D721Med (cell line): ENCODE measurements at regions not wholly inside any gene's neighbourhood (a gene's known extent, or its start where the extent isn't known, plus 50 kb on each side); places are given as distances from the start of the nearest gene placed in this dataset.

Experiments used
- DNase-seq: peaks from one replicate; pipeline ENCODE4 v3.0.0; 2011; ENCODE audit warnings: low spot score; ENCODE audit not compliant: insufficient read length
- FAIRE-seq: peaks from 2 replicates; lab custom pipeline; 2011; peaks lifted over from hg19 to GRCh38; lab: Jason Lieb, UNC
- CTCF ChIP-seq: IDR thresholded peaks from 2 replicates; pipeline ENCODE4 v1.5.1; 2012; ENCODE audit warnings: mild to moderate bottlenecking, control low read depth; ENCODE audit not compliant: insufficient read depth; ENCODE audit errors: missing control alignments

- TF ChIP-seq CTCF: no peak
- FAIRE-seq (no peak), DNase-seq (no peak)
Measured at GRCh38 chr5:125823572-125823971, 599.6 kb upstream of the GRAMD2B start.

- no peak for DNase-seq
- FAIRE-seq: no peak
- TF ChIP-seq CTCF: no peak
Measured at GRCh38 chr5:125826214-125826613, 597.0 kb upstream of the GRAMD2B start.

GRCh38 chr5:125829349-125829748 is 593.9 kb upstream of the GRAMD2B start:
- TF ChIP-seq CTCF: no peak
- DNase-seq (no peak), FAIRE-seq (no peak)

GRCh38 chr5:125833398-125833797 is 589.8 kb upstream of the GRAMD2B start:
- TF ChIP-seq CTCF: no peak
- no peak for FAIRE-seq

GRCh38 chr5:125834438-125835115 is 588.6 kb upstream of the GRAMD2B start:
- no peak for DNase-seq
- TF ChIP-seq CTCF: no peak
- FAIRE-seq: no peak

More at GRCh38 chr5:125833398-125833797, 589.8 kb upstream of the GRAMD2B start:
- DNase-seq: no peak

GRCh38 chr5:125835293-125836172 is 587.7 kb upstream of the GRAMD2B start:
- DNase-seq (no peak), FAIRE-seq (peak; percentile 71)
- peak; percentile 40 for TF ChIP-seq CTCF

- DNase-seq (no peak), FAIRE-seq (no peak)
- TF ChIP-seq CTCF: no peak
Measured at GRCh38 chr5:125836256-125836655, 587.0 kb upstream of the GRAMD2B start.
